ENCODE measurements at regions not wholly inside any gene's neighbourhood (a gene's known extent, or its start where the extent isn't known, plus 50 kb on each side); places are given as distances from the start of the nearest gene placed in this dataset.

GRCh38 chr7:69095649-69096048 lies 502.6 kb upstream of the AUTS2 start:
- ChIA-PET POLR2A (ENCODE audit: unreplicated experiment) (no interaction called here), CTCF (no interaction called here)
- H2AK9ac ChIP-seq (replicated peaks; ENCODE audit: low read depth, low read length, poor library complexity): no peak overlapping the region
- H3K9me3 ChIP-seq (ENCODE audit: control insufficient read depth, insufficient read depth, low read length): peaks cover 25% of the 10 kb centered on the region
- no peak overlapping the region for H3K9ac ChIP-seq (ENCODE audit: low read depth, low read length)
- H3K56ac ChIP-seq (ENCODE audit: extremely low read depth, insufficient read depth, low read length): no peak overlapping the region
- intact Hi-C loops (cut with micrococcal nuclease) (no loop called here), in situ Hi-C loops (cut with MboI; ENCODE audit: low sequenced_read_pairs) (no loop called here), dilution Hi-C loops (cut with HindIII; ENCODE audit: low sequenced_read_pairs, unreplicated experiment) (no loop called here)
- WGBS, 2 experiments (ENCODE audit: extremely low coverage in 2 of 2, insufficient read length in 1 of 2): no CpG with 5 or more reads among the region's 4 CpGs
- no peaks in the 10 kb centered on the region for H4K20me1 ChIP-seq (ENCODE audit: insufficient read depth, low read length)
- H3K14ac ChIP-seq (replicated peaks; ENCODE audit: low read depth, low read length): no peak overlapping the region
- TF ChIP-seq SMC3 (IDR thresholded peaks at IDR 0.05; ENCODE audit: low read depth, low read length): no peak
- H2BK15ac ChIP-seq (ENCODE audit: low read depth, low read length): no peak overlapping the region
- ATAC-seq (ENCODE audit: low read depth) (no peak), DNase-seq (no peak)
- no peak overlapping the region for H3K4ac ChIP-seq (ENCODE audit: low read depth, low read length)
- no peak overlapping the region for H3K23ac ChIP-seq (ENCODE audit: low read depth, low read length)
- H3K9me1 ChIP-seq (ENCODE audit: insufficient read depth, low read length): no peaks in the 10 kb centered on the region
- H3K36me3 ChIP-seq (ENCODE audit: control insufficient read depth, insufficient read depth, low read length): no peaks in the 10 kb centered on the region
- H4K8ac ChIP-seq (ENCODE audit: low read depth in 2 of 2, low read length in 2 of 2): no peak overlapping the region
- H2BK20ac ChIP-seq (ENCODE audit: low read depth, low read length): no peak overlapping the region
- H4K91ac ChIP-seq (ENCODE audit: insufficient read depth, low read depth, low read length): no peak overlapping the region
- H3K18ac ChIP-seq (ENCODE audit: low read depth, low read length): no peak overlapping the region
- BruUV-seq (replicated peaks): no TSS peak
- no peaks in the 10 kb centered on the region for H3K79me1 ChIP-seq (ENCODE audit: low read depth in 1 of 2, low read length in 2 of 2)
- H3K27me3 ChIP-seq (ENCODE audit: control insufficient read depth, insufficient read depth, low read length): no peaks in the 10 kb centered on the region
- H4K5ac ChIP-seq (ENCODE audit: low read depth, low read length): no peak overlapping the region
- H2BK120ac ChIP-seq (ENCODE audit: low read depth, low read length): no peak overlapping the region
- no peak overlapping the region for H3K4me3 ChIP-seq (ENCODE audit: insufficient read depth, low read depth, low read length)
- no peak overlapping the region for H2BK5ac ChIP-seq (ENCODE audit: low read depth, low read length, poor library complexity, severe bottlenecking)
- H3K27ac ChIP-seq (ENCODE audit: insufficient read depth, low read length): no peak overlapping the region
- no peak overlapping the region for H3K4me2 ChIP-seq (ENCODE audit: low read depth, low read length)
- H2AK5ac ChIP-seq (ENCODE audit: low read depth, low read length): no peak overlapping the region
- H2AFZ ChIP-seq (replicated peaks; ENCODE audit: low read length, poor library complexity): no peak overlapping the region
- no peaks in the 10 kb centered on the region for H3K4me1 ChIP-seq (ENCODE audit: control insufficient read depth, insufficient read depth, low read length)

Data from IMR-90 (cell line).